DMS 273 treated with DMSO at 0.1 percent for 48 hours (cell line): ENCODE measurements at regions not wholly inside any gene's neighbourhood (a gene's known extent, or its start where the extent isn't known, plus 50 kb on each side); places are given as distances from the start of the nearest gene placed in this dataset.

Source experiments
- DNase-seq: peaks from one replicate; lab custom pipeline; 2025; lab: John Stamatoyannopoulos, UW

GRCh38 chr7:73964786-73965185 is 63.2 kb upstream of the ELN start:
- no peak for DNase-seq

- no peak for DNase-seq
These were observed 61.7 kb upstream of the ELN start for GRCh38 chr7:73966062-73966940.

- DNase-seq, result no peak
These were observed 60.8 kb upstream of the ELN start for GRCh38 chr7:73966941-73967831.

GRCh38 chr7:73967832-73968290 is 60.1 kb upstream of the ELN start:
- no peak for DNase-seq

GRCh38 chr7:73968487-73968886 is 59.5 kb upstream of the ELN start:
- no peak for DNase-seq

- DNase-seq, result no peak
These were observed 58.0 kb upstream of the ELN start for GRCh38 chr7:73969991-73970390.

GRCh38 chr7:73970801-73971229 is 57.2 kb upstream of the ELN start:
- DNase-seq, result no peak

- DNase-seq, result no peak
These were observed 56.7 kb upstream of the ELN start for GRCh38 chr7:73971322-73971703.

- DNase-seq, result no peak
These were observed 56.1 kb upstream of the ELN start for GRCh38 chr7:73971704-73972341.

- DNase-seq, result no peak
These were observed 55.4 kb upstream of the ELN start for GRCh38 chr7:73972614-73973013.

- DNase-seq, result no peak
These were observed 54.9 kb upstream of the ELN start for GRCh38 chr7:73973091-73973490.

- no peak for DNase-seq
These were observed 53.6 kb upstream of the ELN start for GRCh38 chr7:73974101-73974947.

- DNase-seq, result no peak
These were observed 52.7 kb upstream of the ELN start for GRCh38 chr7:73974948-73975926.

GRCh38 chr7:73976761-73977618 is 51.0 kb upstream of the ELN start:
- DNase-seq, result no peak

- DNase-seq, result no peak
These were observed 50.1 kb upstream of the ELN start for GRCh38 chr7:73977619-73978618.
